GM19239 (cell line): ENCODE measurements at regions not wholly inside any gene's neighbourhood (a gene's known extent, or its start where the extent isn't known, plus 50 kb on each side); places are given as distances from the start of the nearest gene placed in this dataset.

Experiments used
- DNase-seq: peaks from one replicate; pipeline ENCODE4 v3.0.0; 2011; ENCODE audit warnings: low spot score; ENCODE audit not compliant: insufficient read length
- FAIRE-seq: peaks from 2 replicates; lab custom pipeline; 2011; peaks lifted over from hg19 to GRCh38; lab: Jason Lieb, UNC

GRCh38 chr16:17718495-17718894 lies 247.7 kb upstream of the XYLT1 start:
- DNase-seq, result no peak
- FAIRE-seq, result no peak

- DNase-seq, result no peak
- FAIRE-seq, result no peak
Measured at GRCh38 chr16:17705847-17706246, 235.1 kb upstream of the XYLT1 start.

GRCh38 chr16:17696616-17697015 lies 225.9 kb upstream of the XYLT1 start:
- FAIRE-seq, result no peak

GRCh38 chr16:17692484-17692883 lies 221.7 kb upstream of the XYLT1 start:
- FAIRE-seq, result no peak

More at GRCh38 chr16:17696616-17697015, 225.9 kb upstream of the XYLT1 start:
- no peak for DNase-seq

GRCh38 chr16:17691899-17692176 lies 221.1 kb upstream of the XYLT1 start:
- FAIRE-seq (no peak), DNase-seq (no peak)

More at GRCh38 chr16:17692484-17692883, 221.7 kb upstream of the XYLT1 start:
- DNase-seq, result no peak

- no peak for FAIRE-seq
- DNase-seq, result no peak
Measured at GRCh38 chr16:17691106-17691898, 220.5 kb upstream of the XYLT1 start.

GRCh38 chr16:17685447-17685846 lies 214.7 kb upstream of the XYLT1 start:
- FAIRE-seq (no peak), DNase-seq (no peak)

GRCh38 chr16:17683281-17683680 lies 212.5 kb upstream of the XYLT1 start:
- DNase-seq, result no peak
- FAIRE-seq, result no peak

GRCh38 chr16:17676171-17676570 lies 205.4 kb upstream of the XYLT1 start:
- no peak for FAIRE-seq
- no peak for DNase-seq

GRCh38 chr16:17668386-17668785 lies 197.6 kb upstream of the XYLT1 start:
- no peak for DNase-seq
- FAIRE-seq, result no peak

GRCh38 chr16:17666293-17666692 lies 195.5 kb upstream of the XYLT1 start:
- no peak for DNase-seq
- no peak for FAIRE-seq

GRCh38 chr16:17658881-17659280 lies 188.1 kb upstream of the XYLT1 start:
- no peak for FAIRE-seq
- no peak for DNase-seq

GRCh38 chr16:17657045-17657444 lies 186.3 kb upstream of the XYLT1 start:
- no peak for DNase-seq
- FAIRE-seq, result no peak

- DNase-seq, result no peak
- FAIRE-seq, result no peak
Measured at GRCh38 chr16:17654571-17654970, 183.8 kb upstream of the XYLT1 start.

- FAIRE-seq (no peak), DNase-seq (no peak)
Measured at GRCh38 chr16:17654142-17654541, 183.4 kb upstream of the XYLT1 start.

GRCh38 chr16:17647879-17648872 lies 177.4 kb upstream of the XYLT1 start:
- no peak for FAIRE-seq

GRCh38 chr16:17643935-17644334 lies 173.2 kb upstream of the XYLT1 start:
- DNase-seq (no peak), FAIRE-seq (no peak)

More at GRCh38 chr16:17647879-17648872, 177.4 kb upstream of the XYLT1 start:
- no peak for DNase-seq

- FAIRE-seq (no peak), DNase-seq (no peak)
Measured at GRCh38 chr16:17641990-17642389, 171.2 kb upstream of the XYLT1 start.

- no peak for FAIRE-seq
- DNase-seq, result no peak
Measured at GRCh38 chr16:17638134-17638533, 167.4 kb upstream of the XYLT1 start.

- DNase-seq (no peak), FAIRE-seq (no peak)
Measured at GRCh38 chr16:17635183-17635582, 164.4 kb upstream of the XYLT1 start.
